ENCODE measurements at regions not wholly inside any gene's neighbourhood (a gene's known extent, or its start where the extent isn't known, plus 50 kb on each side); places are given as distances from the start of the nearest gene placed in this dataset.

DNA sequence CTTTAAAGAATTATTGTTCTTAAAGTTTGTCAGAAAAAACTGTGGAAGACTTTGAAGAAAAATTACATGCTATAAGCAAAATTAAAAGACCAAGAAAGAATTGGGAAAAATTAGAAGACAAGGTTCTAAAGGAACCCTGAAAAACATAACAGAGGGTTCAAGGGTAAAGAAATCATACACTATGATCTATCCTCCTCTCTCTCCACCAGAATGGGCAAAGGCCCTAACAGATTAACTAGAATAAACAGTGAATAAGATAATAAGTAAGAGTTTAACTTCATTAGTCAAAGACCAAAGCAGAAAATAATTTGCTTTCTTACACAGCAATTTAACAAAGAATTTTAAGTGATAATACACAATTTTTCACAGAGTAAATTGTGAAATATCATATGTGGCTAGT is 201.2 kb upstream of the PDE10A start:
- no peak overlapping the region for H3K4me3 ChIP-seq (ENCODE audit: low read depth, poor library complexity, severe bottlenecking)
- DNase-seq (ENCODE audit: low spot score in 2 of 2), result no peak
- intact Hi-C loops (cut with DNase I; ENCODE audit: low total_unique reads), result no loop called here
- no peak for TF ChIP-seq POLR2A (IDR thresholded peaks at IDR 0.05)
- TF ChIP-seq, protein P1, sequence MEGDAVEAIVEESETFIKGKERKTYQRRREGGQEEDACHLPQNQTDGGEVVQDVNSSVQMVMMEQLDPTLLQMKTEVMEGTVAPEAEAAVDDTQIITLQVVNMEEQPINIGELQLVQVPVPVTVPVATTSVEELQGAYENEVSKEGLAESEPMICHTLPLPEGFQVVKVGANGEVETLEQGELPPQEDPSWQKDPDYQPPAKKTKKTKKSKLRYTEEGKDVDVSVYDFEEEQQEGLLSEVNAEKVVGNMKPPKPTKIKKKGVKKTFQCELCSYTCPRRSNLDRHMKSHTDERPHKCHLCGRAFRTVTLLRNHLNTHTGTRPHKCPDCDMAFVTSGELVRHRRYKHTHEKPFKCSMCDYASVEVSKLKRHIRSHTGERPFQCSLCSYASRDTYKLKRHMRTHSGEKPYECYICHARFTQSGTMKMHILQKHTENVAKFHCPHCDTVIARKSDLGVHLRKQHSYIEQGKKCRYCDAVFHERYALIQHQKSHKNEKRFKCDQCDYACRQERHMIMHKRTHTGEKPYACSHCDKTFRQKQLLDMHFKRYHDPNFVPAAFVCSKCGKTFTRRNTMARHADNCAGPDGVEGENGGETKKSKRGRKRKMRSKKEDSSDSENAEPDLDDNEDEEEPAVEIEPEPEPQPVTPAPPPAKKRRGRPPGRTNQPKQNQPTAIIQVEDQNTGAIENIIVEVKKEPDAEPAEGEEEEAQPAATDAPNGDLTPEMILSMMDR (IDR thresholded peaks at IDR 0.05), result no peak

DNA sequence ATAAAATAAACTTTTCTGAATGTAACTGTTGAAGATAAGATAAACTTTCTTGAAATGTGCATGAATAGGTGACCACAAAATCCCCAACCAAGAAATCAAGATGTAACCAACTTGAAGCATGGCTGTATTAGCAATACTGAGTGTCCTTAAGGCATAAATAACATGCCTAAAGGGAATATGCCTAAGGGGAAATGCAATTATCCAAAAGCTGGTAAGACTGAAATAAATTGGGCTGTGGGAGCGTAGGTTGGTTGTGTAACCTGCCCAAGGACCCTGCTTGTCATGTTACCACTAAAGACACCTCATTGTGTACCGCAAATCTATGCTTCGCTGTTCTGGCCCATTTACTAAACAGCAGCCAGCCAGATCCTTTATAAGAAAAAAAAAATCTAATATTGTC is 200.8 kb upstream of the PDE10A start:
- no peak for DNase-seq (ENCODE audit: low spot score in 2 of 2)
- intact Hi-C loops (cut with DNase I; ENCODE audit: low total_unique reads), result no loop called here
- no peak overlapping the region for H3K4me3 ChIP-seq (ENCODE audit: low read depth, poor library complexity, severe bottlenecking)
- WGBS, 2 donors, result 55 to 76% methylated on average over 3 of the region's 3 CpGs
- TF ChIP-seq POLR2A (IDR thresholded peaks at IDR 0.05), result no peak
- TF ChIP-seq, protein P1 (IDR thresholded peaks at IDR 0.05), result no peak

DNA sequence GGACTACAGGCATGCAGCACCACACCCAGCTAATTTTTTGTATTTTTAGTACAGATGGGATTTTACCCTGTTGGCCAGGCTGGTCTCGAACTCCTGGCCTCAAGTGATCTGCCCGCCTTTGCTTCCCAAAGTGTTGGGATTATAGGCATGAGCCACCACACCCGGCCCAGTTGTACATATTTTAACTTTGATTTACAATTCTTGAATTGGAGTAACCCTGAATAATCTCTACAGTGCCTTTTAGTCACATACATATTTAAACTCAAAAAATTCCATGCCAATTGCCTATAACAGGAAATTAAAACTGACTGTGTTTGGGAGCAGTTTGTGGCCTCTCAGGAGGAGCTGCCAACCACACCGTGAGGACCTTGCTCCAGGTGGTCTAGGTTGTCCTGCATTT is 199.8 kb upstream of the PDE10A start:
- H3K4me3 ChIP-seq (ENCODE audit: low read depth, poor library complexity, severe bottlenecking), result no peak overlapping the region
- no peak for TF ChIP-seq POLR2A (IDR thresholded peaks at IDR 0.05)
- TF ChIP-seq, protein P1 (IDR thresholded peaks at IDR 0.05), result no peak
- 64 to 81% methylated on average over 4 of the region's 4 CpGs for WGBS, 2 donors
- no peak for DNase-seq (ENCODE audit: low spot score in 2 of 2)
- intact Hi-C loops (cut with DNase I; ENCODE audit: low total_unique reads), result no loop called here

DNA sequence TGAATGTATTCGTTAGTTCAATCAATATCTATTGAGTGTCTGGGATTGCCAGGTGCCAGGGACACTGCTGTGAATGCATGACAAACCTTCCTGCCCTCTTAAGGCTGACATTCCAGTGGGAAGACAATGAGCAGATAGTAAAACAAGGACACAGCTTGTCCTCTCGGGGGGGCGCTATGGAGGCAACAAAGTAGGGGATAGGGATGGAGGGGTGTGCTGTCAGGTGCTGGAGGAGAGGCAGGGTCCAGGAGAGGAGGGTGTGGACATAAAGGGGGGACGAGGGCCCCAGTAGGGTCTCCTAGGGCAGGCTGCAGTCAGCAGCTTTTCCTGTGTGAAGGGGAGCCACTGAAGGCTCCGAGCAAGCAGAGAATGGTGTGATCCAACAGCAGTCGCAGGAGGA is 198.2 kb upstream of the PDE10A start:
- TF ChIP-seq, protein P1 (IDR thresholded peaks at IDR 0.05), result no peak
- TF ChIP-seq POLR2A (IDR thresholded peaks at IDR 0.05), result no peak
- no peak for DNase-seq (ENCODE audit: low spot score in 2 of 2)
- intact Hi-C loops (cut with DNase I; ENCODE audit: low total_unique reads), result no loop called here
- 61 to 66% methylated on average over 6 of the region's 6 CpGs for WGBS, 2 donors
- H3K4me3 ChIP-seq (ENCODE audit: low read depth, poor library complexity, severe bottlenecking), result no peak overlapping the region

DNA sequence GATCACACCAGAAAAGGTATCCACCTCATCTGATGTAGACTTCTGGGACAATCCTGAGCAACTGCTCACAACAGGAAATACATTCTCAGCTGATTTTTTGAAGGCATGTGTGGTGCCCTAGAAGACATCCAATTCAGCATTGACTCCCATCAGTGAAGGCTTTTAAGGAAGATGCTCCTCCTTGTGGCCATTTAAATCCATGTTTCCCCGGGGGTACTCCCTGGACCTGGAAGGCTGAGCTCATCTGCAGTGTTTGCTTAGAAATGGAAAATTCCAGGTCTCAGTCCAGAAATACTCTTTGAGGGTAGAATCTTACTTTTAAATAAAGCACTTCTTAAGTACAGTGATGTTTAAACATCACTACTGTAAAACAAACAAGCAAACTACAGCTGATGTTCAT is 195.5 kb upstream of the PDE10A start:
- TF ChIP-seq POLR2A (IDR thresholded peaks at IDR 0.05), result no peak
- TF ChIP-seq, protein P1 (IDR thresholded peaks at IDR 0.05), result no peak
- WGBS, 2 donors, result 40 to 50% methylated on average over 1 of the region's 1 CpG
- no peak overlapping the region for H3K4me3 ChIP-seq (ENCODE audit: low read depth, poor library complexity, severe bottlenecking)
- no peak for DNase-seq (ENCODE audit: low spot score in 2 of 2)
- intact Hi-C loops (cut with DNase I; ENCODE audit: low total_unique reads), result loop anchor here (10.0 kb wide), 1 partner anchor 134 kb away; no protein-coding TSS in a partner anchor

DNA sequence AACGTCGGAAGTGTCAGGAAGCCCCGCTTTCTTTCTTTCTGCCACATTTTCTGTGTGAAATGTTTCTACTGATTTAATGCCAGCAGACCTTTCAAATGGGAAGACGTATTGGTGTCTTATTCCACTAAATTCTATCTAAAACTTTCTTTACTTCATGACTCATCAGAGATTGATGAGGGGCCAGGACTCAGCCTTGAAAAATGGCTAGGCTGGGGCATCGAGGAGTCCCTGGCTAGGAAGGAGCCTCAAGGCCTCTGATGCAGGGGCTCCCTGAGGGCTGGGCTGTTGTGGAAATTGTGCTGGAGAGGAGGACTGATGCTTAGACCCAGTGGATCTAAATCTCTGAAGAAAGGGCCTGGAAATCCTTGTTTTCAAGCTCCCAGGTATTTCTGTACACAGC is 192.8 kb upstream of the PDE10A start:
- WGBS, 2 donors, result 83 to 84% methylated on average over 5 of the region's 5 CpGs
- no peak overlapping the region for H3K4me3 ChIP-seq (ENCODE audit: low read depth, poor library complexity, severe bottlenecking)
- no peak for TF ChIP-seq POLR2A (IDR thresholded peaks at IDR 0.05)
- TF ChIP-seq, protein P1 (IDR thresholded peaks at IDR 0.05), result no peak
- intact Hi-C loops (cut with DNase I; ENCODE audit: low total_unique reads), result loop anchor here (10.0 kb wide), 1 partner anchor 131 kb away; no protein-coding TSS in a partner anchor
- no peak for DNase-seq (ENCODE audit: low spot score in 2 of 2)

Measured in lower leg skin (tissue), 4 donors.